GM21381 (cell line): ENCODE measurements at regions not wholly inside any gene's neighbourhood (a gene's known extent, or its start where the extent isn't known, plus 50 kb on each side); places are given as distances from the start of the nearest gene placed in this dataset.
"Not testable (repeated sequence)": the region's sequence is repeated elsewhere in the genome, so short reads cannot be mapped to it uniquely, and the experiment has no call there.

ENCODE experiments used
- ATAC-seq: cut with Tn5 transposase; IDR thresholded peaks from one replicate; pipeline ENCODE4 v1.9.1; 2021; ENCODE audit warnings: mild to moderate bottlenecking, moderate library complexity; ENCODE audit not compliant: unreplicated experiment

- not testable (repeated sequence) for ATAC-seq
These were observed 100.5 kb upstream of the BPY2B start for GRCh38 chrY:24517340-24517739.

GRCh38 chrY:24521686-24522085 lies 96.1 kb upstream of the BPY2B start:
- peak; percentile 94 for ATAC-seq

- ATAC-seq = not testable (repeated sequence)
These were observed 80.4 kb upstream of the BPY2B start for GRCh38 chrY:24537247-24537970.

- not testable (repeated sequence) for ATAC-seq
These were observed 69.0 kb upstream of the BPY2B start for GRCh38 chrY:24548807-24549206.

GRCh38 chrY:24561422-24561821 lies 56.4 kb upstream of the BPY2B start:
- ATAC-seq = not testable (repeated sequence)
